Activated B cell treated with CpG ODN at 0.5 μM for 24 hours (primary cell): ENCODE measurements at regions not wholly inside any gene's neighbourhood (a gene's known extent, or its start where the extent isn't known, plus 50 kb on each side); places are given as distances from the start of the nearest gene placed in this dataset.

ENCODE experiments used
- ATAC-seq: fragments of 200-7000 bp; cut with Tn5 transposase; one replicate; pipeline ENCODE4 v1.10.0; 2021; ENCODE audit warnings: low read depth, mild to moderate bottlenecking, moderate library complexity
- CTCF ChIA-PET: fragments of 350-600 bp; sonication (Branson Sonifier 250); formaldehyde crosslinking; loops from one replicate; lab custom pipeline; 2021; ENCODE audit warnings: antibody characterized with exemption; lab: Charles Lee
- POLR2A ChIA-PET: fragments of 350-600 bp; sonication (Branson Sonifier 250); formaldehyde crosslinking; loops from one replicate; lab custom pipeline; 2021; ENCODE audit warnings: antibody characterized with exemption; lab: Charles Lee
- DNase-seq: peaks from one replicate; pipeline ENCODE4 v3.0.0; 2022
- H3K27ac Mint-ChIP-seq: one replicate; pipeline ENCODE4 v1.8.0; 2020; ENCODE audit warnings: mixed read lengths
- H3K27me3 Mint-ChIP-seq: one replicate; pipeline ENCODE4 v1.8.0; 2021; ENCODE audit warnings: mixed read lengths
- H3K36me3 Mint-ChIP-seq: one replicate; pipeline ENCODE4 v1.8.0; 2021; ENCODE audit warnings: low read depth, mixed read lengths
- H3K4me1 Mint-ChIP-seq: one replicate; pipeline ENCODE4 v1.8.0; 2021; ENCODE audit warnings: mixed read lengths
- H3K4me3 Mint-ChIP-seq: one replicate; pipeline ENCODE4 v1.8.0; 2020; ENCODE audit warnings: mild to moderate bottlenecking, mixed read lengths
- H3K9me3 Mint-ChIP-seq: one replicate; pipeline ENCODE4 v1.8.0; 2020; ENCODE audit warnings: mixed read lengths
- CTCF ChIP-seq: fragments of 200-600 bp; IDR thresholded peaks from one replicate; pipeline ENCODE4 v1.8.0; 2022; ENCODE audit warnings: antibody characterized with exemption, mild to moderate bottlenecking
- intact Hi-C: fragments of 100-400 bp; cut with micrococcal nuclease; formaldehyde crosslinking; loops from one replicate; pipeline ENCODE4 v1.15.1; 2024

GRCh38 chr7:138307633-138308032, 152.4 kb upstream of the TRIM24 start:
- CTCF ChIA-PET: no interaction called here
- ATAC-seq: no peak
- TF ChIP-seq CTCF: no peak
- no peak overlapping the region for H3K27ac Mint-ChIP-seq
- intact Hi-C loops: no loop called here
- no peak overlapping the region for H3K4me3 Mint-ChIP-seq
- POLR2A ChIA-PET: no interaction called here
- H3K9me3 Mint-ChIP-seq: no peaks in the 10 kb centered on the region
- H3K4me1 Mint-ChIP-seq: no peaks in the 10 kb centered on the region
- no peaks in the 10 kb centered on the region for H3K36me3 Mint-ChIP-seq
- no peaks in the 10 kb centered on the region for H3K27me3 Mint-ChIP-seq
- DNase-seq: no peak

DNA sequence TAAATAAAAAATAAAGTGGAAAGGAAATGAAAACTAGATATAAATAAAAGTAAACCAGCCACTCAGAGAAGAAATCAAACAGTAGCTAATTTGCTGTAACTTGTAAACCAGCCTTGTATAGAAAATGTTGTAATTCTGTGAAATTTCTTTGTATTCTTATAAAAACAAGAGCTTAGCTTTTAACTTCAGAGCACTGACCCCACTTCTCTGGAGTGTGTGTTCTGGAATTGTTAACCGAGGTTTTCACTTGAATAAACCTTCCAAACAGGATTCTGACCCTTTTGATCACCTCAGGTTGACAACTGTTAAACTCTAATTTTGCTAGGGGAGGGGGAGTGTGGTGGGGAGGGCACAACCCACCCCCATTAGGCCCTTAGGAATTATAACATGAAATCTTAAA, 151.9 kb upstream of the TRIM24 start:
- no peaks in the 10 kb centered on the region for H3K36me3 Mint-ChIP-seq
- H3K4me1 Mint-ChIP-seq: no peaks in the 10 kb centered on the region
- no peak for DNase-seq
- no peak for ATAC-seq
- no peaks in the 10 kb centered on the region for H3K9me3 Mint-ChIP-seq
- no peaks in the 10 kb centered on the region for H3K27me3 Mint-ChIP-seq
- ChIA-PET CTCF (no interaction called here), POLR2A (no interaction called here)
- H3K4me3 Mint-ChIP-seq: no peak overlapping the region
- intact Hi-C loops: no loop called here
- H3K27ac Mint-ChIP-seq: no peak overlapping the region
- no peak for TF ChIP-seq CTCF

DNA sequence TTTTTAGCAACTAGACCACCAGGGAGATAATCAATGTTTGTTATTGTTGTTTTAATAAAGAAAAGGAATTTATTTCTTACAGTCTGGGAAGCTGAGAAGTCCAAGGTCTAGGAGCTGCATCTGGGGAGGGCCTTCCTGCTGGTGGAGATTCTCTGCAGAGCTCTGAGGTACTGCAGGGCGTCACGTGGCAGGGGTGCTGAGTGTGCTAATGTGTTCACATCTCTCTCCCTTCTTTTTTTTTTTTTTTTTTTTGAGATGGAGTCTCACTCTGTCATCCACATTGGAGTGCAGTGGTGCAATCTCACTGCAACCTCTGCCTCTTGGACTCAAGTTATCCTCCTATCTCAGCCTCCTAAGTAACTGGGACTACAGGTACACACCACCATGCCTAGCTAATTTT, 150.9 kb upstream of the TRIM24 start:
- Mint-ChIP-seq H3K27me3 (no peaks in the 10 kb centered on the region), H3K4me3 (no peak overlapping the region), H3K27ac (no peak overlapping the region), H3K4me1 (no peaks in the 10 kb centered on the region), H3K36me3 (no peaks in the 10 kb centered on the region), H3K9me3 (no peaks in the 10 kb centered on the region)
- POLR2A ChIA-PET: no interaction called here
- CTCF ChIA-PET: no interaction called here
- ATAC-seq (no peak), DNase-seq (no peak)
- no peak for TF ChIP-seq CTCF
- intact Hi-C loops: no loop called here

DNA sequence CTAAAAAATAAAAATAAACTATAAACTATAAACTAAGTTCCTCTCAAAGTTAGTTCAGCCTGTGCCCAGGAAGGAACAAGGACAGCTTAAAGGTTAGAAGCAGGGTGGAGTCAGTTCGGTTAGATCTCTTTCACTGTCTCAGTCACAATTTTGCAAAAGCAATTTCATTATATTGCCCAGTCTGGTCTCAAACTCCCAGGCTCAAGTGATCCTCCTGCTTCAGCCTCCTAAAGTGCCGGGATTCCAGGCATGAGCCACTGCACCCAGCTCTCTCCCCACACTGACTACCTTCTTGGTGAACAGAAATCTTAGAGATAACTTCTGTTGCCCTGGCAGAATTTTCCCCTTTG, 146.3 kb upstream of the TRIM24 start:
- Mint-ChIP-seq H3K9me3 (peaks cover 9% of the 10 kb centered on the region), H3K4me3 (no peak overlapping the region), H3K36me3 (no peaks in the 10 kb centered on the region), H3K27me3 (no peaks in the 10 kb centered on the region), H3K4me1 (no peaks in the 10 kb centered on the region), H3K27ac (no peak overlapping the region)
- ATAC-seq (no peak), DNase-seq (no peak)
- no peak for TF ChIP-seq CTCF
- intact Hi-C loops: no loop called here
- POLR2A ChIA-PET: no interaction called here
- CTCF ChIA-PET: no interaction called here

- ChIA-PET CTCF (no interaction called here), POLR2A (no interaction called here)
- no peak for TF ChIP-seq CTCF
- DNase-seq: no peak
- no peaks in the 10 kb centered on the region for H3K36me3 Mint-ChIP-seq
- ATAC-seq: no peak
- H3K9me3 Mint-ChIP-seq: peaks cover 9% of the 10 kb centered on the region
- H3K27ac Mint-ChIP-seq: no peak overlapping the region
- no peak overlapping the region for H3K4me3 Mint-ChIP-seq
- no peaks in the 10 kb centered on the region for H3K4me1 Mint-ChIP-seq
- intact Hi-C loops: no loop called here
- no peaks in the 10 kb centered on the region for H3K27me3 Mint-ChIP-seq
Observed at GRCh38 chr7:138316421-138317043, 143.5 kb upstream of the TRIM24 start.
